Neural cell (in vitro differentiated cells): ENCODE measurements at regions not wholly inside any gene's neighbourhood (a gene's known extent, or its start where the extent isn't known, plus 50 kb on each side); places are given as distances from the start of the nearest gene placed in this dataset.

Experiments used
- CTCF ChIP-seq: fragments of 450-650 bp; IDR thresholded peaks from 2 replicates; pipeline ENCODE4 v1.5.1; 2014; ENCODE audit warnings: antibody characterized with exemption, mild to moderate bottlenecking, moderate library complexity; ENCODE audit not compliant: poor library complexity, severe bottlenecking
- EZH2 ChIP-seq: fragments of 200-600, 300-800 bp; shearing (Covaris generic), sonication (generic); IDR thresholded peaks from 2 replicates; pipeline ENCODE4 v1.6.1; 2014; ENCODE audit warnings: antibody characterized with exemption, low read length, borderline replicate concordance, mild to moderate bottlenecking; ENCODE audit not compliant: insufficient read depth, poor library complexity, severe bottlenecking
- MXI1 ChIP-seq: fragments of 450-650 bp; conservative IDR thresholded peaks from 2 replicates; pipeline ENCODE4 v1.6.1; 2014; ENCODE audit warnings: antibody characterized with exemption, mild to moderate bottlenecking; ENCODE audit not compliant: poor library complexity, severe bottlenecking
- POLR2AphosphoS5 ChIP-seq: IDR thresholded peaks from 2 replicates; pipeline ENCODE4 v1.6.1; 2012
- SMC3 ChIP-seq: fragments of 450-650 bp; conservative IDR thresholded peaks from 2 replicates; pipeline ENCODE4 v1.6.1; 2014; ENCODE audit warnings: antibody characterized with exemption, mild to moderate bottlenecking, moderate library complexity; ENCODE audit not compliant: poor library complexity
- TF ChIP-seq, protein P1 (sequence below): IDR thresholded peaks from 2 replicates; pipeline ENCODE4 v1.6.1; 2012; ENCODE audit warnings: borderline replicate concordance

DNA sequence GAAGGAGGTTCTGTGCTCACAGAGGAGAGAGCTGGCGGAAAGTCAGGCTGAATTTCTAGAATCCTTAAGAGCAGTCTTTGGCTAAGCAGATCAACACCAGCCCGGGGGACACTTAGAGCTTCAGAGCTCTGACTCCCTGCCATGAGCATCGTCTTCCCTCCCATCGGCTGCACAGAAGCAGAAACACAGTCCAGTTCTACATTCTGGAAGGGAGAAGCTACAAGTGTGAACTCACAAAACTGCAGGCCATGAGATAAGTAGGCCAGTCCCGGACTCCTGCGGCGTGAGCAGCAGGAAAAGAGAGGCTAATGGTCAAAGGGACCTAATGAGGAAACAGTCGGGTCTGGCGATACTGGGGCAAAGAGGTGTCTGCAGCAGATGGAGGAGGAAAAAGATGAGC is 211.5 kb downstream of the DHX15 start:
- TF ChIP-seq, protein P1, sequence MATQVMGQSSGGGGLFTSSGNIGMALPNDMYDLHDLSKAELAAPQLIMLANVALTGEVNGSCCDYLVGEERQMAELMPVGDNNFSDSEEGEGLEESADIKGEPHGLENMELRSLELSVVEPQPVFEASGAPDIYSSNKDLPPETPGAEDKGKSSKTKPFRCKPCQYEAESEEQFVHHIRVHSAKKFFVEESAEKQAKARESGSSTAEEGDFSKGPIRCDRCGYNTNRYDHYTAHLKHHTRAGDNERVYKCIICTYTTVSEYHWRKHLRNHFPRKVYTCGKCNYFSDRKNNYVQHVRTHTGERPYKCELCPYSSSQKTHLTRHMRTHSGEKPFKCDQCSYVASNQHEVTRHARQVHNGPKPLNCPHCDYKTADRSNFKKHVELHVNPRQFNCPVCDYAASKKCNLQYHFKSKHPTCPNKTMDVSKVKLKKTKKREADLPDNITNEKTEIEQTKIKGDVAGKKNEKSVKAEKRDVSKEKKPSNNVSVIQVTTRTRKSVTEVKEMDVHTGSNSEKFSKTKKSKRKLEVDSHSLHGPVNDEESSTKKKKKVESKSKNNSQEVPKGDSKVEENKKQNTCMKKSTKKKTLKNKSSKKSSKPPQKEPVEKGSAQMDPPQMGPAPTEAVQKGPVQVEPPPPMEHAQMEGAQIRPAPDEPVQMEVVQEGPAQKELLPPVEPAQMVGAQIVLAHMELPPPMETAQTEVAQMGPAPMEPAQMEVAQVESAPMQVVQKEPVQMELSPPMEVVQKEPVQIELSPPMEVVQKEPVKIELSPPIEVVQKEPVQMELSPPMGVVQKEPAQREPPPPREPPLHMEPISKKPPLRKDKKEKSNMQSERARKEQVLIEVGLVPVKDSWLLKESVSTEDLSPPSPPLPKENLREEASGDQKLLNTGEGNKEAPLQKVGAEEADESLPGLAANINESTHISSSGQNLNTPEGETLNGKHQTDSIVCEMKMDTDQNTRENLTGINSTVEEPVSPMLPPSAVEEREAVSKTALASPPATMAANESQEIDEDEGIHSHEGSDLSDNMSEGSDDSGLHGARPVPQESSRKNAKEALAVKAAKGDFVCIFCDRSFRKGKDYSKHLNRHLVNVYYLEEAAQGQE = no peak
- TF ChIP-seq CTCF (no peak), SMC3 (no peak), EZH2 (no peak), POLR2AphosphoS5 (no peak), MXI1 (no peak)
